PFSK-1 (cell line): ENCODE measurements at regions not wholly inside any gene's neighbourhood (a gene's known extent, or its start where the extent isn't known, plus 50 kb on each side); places are given as distances from the start of the nearest gene placed in this dataset.

Experiments
- FOXP2 ChIP-seq: optimal IDR thresholded peaks from 2 replicates; pipeline ENCODE3; 2011; ENCODE audit warnings: borderline replicate concordance, control low read depth, inconsistent platforms; ENCODE audit not compliant: insufficient read depth; ENCODE audit errors: extremely low read length, extremely low read depth
- POLR2AphosphoS5 ChIP-seq: IDR thresholded peaks from 2 replicates; pipeline ENCODE4 v1.6.1; 2012; ENCODE audit warnings: low read depth, mild to moderate bottlenecking, control low read depth, low read length, moderate library complexity
- SIN3A ChIP-seq: IDR thresholded peaks from 2 replicates; pipeline ENCODE4 v1.6.1; 2012; ENCODE audit warnings: mild to moderate bottlenecking, low read length, moderate library complexity, borderline replicate concordance; ENCODE audit not compliant: insufficient read depth
- TAF1 ChIP-seq: IDR thresholded peaks from 2 replicates; pipeline ENCODE4 v1.6.1; 2012; ENCODE audit warnings: low read length, control low read depth, borderline replicate concordance; ENCODE audit not compliant: insufficient read depth
- TF ChIP-seq, protein P1 (sequence below), 2 experiments: IDR thresholded peaks; 2 replicates each; pipeline versions ENCODE4 v1.6.1 to v1.8.0; 2011 to 2012; ENCODE audit warnings: low read depth in 2 of 2, low read length in 2 of 2, control low read depth in 1 of 2, inconsistent platforms in 1 of 2, mild to moderate bottlenecking in 1 of 2, moderate library complexity in 1 of 2; ENCODE audit not compliant: insufficient read depth in 1 of 2

DNA sequence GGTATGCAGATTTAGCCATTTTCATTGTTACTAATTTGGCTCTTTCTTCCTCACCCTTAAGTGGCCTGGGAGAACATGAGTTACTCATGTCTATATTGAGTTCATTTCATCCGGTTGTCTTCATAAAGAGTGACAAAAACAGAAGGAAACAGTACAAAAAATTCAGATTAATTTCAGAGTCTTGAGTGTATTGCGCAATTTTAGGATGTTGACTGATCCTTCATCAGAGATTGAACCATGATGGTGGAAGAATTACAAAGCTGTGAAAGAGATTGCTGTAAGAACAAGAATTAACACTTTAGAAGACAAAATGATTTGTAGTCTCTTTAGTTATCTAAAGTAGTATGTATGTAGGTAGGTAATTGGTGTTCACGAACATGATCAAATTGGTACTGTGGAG, 194.0 kb upstream of the PPP1R3A start:
- TF ChIP-seq SIN3A (no peak), FOXP2 (no peak)

DNA sequence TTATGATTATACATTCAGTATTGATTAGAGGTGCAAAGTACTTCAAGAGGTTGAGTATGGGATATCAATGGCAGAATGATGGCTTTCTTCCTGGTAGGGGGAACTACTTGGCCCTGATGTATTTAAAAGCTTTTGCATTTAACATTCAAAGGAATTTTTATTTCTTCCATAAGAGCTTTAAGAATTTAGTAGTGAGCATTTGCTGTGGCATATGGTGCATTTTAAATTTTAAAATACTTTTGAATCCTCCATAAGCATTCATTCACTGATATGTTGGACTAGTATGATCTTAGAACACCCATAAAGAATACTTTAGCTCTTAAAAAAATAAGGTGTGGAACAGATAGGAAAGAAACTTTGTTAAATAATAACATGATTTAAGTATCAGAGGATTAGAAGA, 191.9 kb upstream of the PPP1R3A start:
- no peak for TF ChIP-seq TAF1
- no peak for TF ChIP-seq SIN3A
- no peak for TF ChIP-seq FOXP2
- no peak for TF ChIP-seq POLR2AphosphoS5

DNA sequence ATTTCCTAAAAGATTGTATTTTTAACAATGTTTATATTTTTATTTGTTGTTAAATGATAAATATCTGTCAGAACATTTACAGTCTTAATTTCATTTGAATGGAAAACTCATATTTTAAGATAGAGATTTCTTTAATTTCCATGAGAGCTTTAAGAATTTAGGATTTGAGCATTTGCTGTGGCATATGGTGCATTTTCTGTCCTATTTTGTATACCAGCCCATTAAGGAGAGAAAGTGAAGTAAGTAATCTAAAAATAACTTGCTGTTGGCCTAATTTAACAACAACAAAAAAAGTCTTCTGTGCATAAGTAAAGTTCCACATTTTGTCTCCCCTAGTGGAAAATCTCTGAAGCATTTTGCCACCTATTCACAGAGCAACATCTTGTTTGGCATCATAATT, 190.9 kb upstream of the PPP1R3A start:
- TF ChIP-seq, protein P1, sequence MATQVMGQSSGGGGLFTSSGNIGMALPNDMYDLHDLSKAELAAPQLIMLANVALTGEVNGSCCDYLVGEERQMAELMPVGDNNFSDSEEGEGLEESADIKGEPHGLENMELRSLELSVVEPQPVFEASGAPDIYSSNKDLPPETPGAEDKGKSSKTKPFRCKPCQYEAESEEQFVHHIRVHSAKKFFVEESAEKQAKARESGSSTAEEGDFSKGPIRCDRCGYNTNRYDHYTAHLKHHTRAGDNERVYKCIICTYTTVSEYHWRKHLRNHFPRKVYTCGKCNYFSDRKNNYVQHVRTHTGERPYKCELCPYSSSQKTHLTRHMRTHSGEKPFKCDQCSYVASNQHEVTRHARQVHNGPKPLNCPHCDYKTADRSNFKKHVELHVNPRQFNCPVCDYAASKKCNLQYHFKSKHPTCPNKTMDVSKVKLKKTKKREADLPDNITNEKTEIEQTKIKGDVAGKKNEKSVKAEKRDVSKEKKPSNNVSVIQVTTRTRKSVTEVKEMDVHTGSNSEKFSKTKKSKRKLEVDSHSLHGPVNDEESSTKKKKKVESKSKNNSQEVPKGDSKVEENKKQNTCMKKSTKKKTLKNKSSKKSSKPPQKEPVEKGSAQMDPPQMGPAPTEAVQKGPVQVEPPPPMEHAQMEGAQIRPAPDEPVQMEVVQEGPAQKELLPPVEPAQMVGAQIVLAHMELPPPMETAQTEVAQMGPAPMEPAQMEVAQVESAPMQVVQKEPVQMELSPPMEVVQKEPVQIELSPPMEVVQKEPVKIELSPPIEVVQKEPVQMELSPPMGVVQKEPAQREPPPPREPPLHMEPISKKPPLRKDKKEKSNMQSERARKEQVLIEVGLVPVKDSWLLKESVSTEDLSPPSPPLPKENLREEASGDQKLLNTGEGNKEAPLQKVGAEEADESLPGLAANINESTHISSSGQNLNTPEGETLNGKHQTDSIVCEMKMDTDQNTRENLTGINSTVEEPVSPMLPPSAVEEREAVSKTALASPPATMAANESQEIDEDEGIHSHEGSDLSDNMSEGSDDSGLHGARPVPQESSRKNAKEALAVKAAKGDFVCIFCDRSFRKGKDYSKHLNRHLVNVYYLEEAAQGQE (IDR thresholded peaks at IDR 0.05; ENCODE audit: insufficient read depth in 1 of 2, low read depth in 2 of 2, low read length in 2 of 2): no peak
- TF ChIP-seq FOXP2 (no peak), TAF1 (no peak), POLR2AphosphoS5 (no peak), SIN3A (no peak)

DNA sequence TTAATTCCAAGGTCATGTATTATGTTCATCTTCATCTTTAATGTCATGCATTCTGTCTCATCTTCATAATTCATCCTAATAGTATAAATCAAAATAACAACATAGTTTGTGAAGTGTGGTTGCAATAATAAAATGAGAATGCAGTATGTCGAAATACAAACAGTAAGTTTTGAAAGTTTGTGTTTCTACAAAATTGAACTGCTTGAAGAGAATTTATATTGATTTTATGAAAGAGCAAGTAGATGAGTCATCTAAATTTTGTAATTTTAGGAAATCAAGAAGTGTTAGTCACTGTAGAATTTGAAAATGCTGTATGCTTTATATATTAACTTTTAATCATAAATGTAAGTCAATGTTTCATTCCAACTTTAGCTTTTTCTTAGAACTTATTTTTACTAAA, 190.5 kb upstream of the PPP1R3A start:
- TF ChIP-seq SIN3A (no peak), TAF1 (no peak), FOXP2 (no peak), POLR2AphosphoS5 (no peak)
- TF ChIP-seq, protein P1 (IDR thresholded peaks at IDR 0.05; ENCODE audit: insufficient read depth in 1 of 2, low read depth in 2 of 2, low read length in 2 of 2): no peak

DNA sequence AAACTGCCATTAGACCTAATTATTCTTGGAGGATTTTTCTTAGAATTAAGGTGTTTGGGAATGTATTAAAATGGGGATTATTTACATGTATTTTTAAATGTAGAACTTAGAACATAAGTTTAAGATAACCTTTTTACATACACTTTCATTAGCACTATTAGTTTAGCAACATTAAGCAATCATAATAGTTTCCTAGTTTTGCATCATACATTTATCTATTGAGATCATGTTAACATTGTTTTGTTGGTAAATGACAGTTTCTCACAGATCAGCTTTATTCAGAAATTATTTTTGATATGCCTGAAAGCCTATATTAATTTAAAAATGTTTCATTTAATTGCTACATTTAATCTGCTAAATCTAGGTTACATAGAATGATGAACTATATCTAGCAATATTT, 189.7 kb upstream of the PPP1R3A start:
- no peak for TF ChIP-seq SIN3A

DNA sequence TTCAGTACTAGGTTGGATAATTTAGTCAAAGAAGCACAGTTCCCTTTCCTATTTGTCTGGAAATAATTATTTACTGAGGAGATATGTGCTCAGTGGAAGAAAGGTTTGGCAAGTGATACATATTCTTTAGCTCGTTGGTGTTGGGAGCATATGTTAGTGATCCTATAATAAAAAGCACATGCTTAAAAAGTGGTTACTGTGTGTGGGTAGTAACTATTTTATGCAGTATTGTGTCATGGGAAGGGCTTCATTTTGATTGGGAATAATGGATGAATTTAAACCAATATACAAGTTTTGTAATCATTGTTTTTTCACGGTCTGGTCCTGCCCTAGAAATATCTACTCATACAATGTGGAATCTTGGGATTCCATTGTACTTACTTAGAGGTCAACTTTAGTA, 188.7 kb upstream of the PPP1R3A start:
- no peak for TF ChIP-seq POLR2AphosphoS5
- TF ChIP-seq TAF1: no peak

DNA sequence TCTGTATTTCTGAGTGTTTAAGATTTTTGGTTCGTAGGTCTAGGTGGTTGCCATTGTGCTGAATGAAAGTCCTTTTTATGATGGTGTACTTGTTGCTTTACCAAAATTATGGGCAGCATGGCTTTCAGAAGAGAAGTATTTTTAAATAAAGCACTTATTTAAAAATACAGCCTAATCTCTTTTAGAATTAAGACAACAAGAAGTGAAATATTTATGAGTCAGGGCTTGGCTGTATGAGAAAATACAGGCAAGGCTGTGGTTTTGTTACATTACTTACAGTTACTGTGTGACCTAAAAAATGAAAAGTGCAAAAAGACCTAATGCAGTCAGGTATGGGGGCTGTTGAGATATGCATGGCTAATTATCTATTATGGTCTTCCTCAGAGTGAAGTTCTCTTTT, 185.2 kb upstream of the PPP1R3A start:
- TF ChIP-seq, protein P1 (IDR thresholded peaks at IDR 0.05; ENCODE audit: insufficient read depth in 1 of 2, low read depth in 2 of 2, low read length in 2 of 2): no peak
- no peak for TF ChIP-seq FOXP2
